AG09309 (cell line): ENCODE measurements at regions not wholly inside any gene's neighbourhood (a gene's known extent, or its start where the extent isn't known, plus 50 kb on each side); places are given as distances from the start of the nearest gene placed in this dataset.

Experiments used
- DNase-seq: peaks from one replicate; pipeline ENCODE4 v3.0.0-alpha.2; 2010; ENCODE audit warnings: low read depth
- H3K4me3 ChIP-seq: 2 replicates; pipeline ENCODE4 v1.5.1; 2011; ENCODE audit warnings: mild to moderate bottlenecking, low read depth, low read length, moderate library complexity; ENCODE audit not compliant: control insufficient read depth
- CTCF ChIP-seq: IDR thresholded peaks from 2 replicates; pipeline ENCODE4 v1.5.1; 2011; ENCODE audit warnings: mild to moderate bottlenecking, low read depth, low read length, inconsistent platforms; ENCODE audit not compliant: insufficient read depth, control insufficient read depth; ENCODE audit errors: missing control alignments

- no peak for TF ChIP-seq CTCF
- no peak for DNase-seq
Observed at GRCh38 chr7:106721816-106722785, 61.1 kb upstream of the CCDC71L start.

GRCh38 chr7:106723398-106723797 is 62.4 kb upstream of the CCDC71L start:
- TF ChIP-seq CTCF: no peak
- no peak for DNase-seq
- no peak overlapping the region for H3K4me3 ChIP-seq

More at GRCh38 chr7:106721816-106722785, 61.1 kb upstream of the CCDC71L start:
- H3K4me3 ChIP-seq: no peak overlapping the region

GRCh38 chr7:106729720-106730385 is 68.9 kb upstream of the CCDC71L start:
- no peak for TF ChIP-seq CTCF
- no peak for DNase-seq
- H3K4me3 ChIP-seq: no peak overlapping the region

GRCh38 chr7:106731187-106731586 is 70.2 kb upstream of the CCDC71L start:
- no peak for DNase-seq
- TF ChIP-seq CTCF: no peak
- H3K4me3 ChIP-seq: no peak overlapping the region

DNA sequence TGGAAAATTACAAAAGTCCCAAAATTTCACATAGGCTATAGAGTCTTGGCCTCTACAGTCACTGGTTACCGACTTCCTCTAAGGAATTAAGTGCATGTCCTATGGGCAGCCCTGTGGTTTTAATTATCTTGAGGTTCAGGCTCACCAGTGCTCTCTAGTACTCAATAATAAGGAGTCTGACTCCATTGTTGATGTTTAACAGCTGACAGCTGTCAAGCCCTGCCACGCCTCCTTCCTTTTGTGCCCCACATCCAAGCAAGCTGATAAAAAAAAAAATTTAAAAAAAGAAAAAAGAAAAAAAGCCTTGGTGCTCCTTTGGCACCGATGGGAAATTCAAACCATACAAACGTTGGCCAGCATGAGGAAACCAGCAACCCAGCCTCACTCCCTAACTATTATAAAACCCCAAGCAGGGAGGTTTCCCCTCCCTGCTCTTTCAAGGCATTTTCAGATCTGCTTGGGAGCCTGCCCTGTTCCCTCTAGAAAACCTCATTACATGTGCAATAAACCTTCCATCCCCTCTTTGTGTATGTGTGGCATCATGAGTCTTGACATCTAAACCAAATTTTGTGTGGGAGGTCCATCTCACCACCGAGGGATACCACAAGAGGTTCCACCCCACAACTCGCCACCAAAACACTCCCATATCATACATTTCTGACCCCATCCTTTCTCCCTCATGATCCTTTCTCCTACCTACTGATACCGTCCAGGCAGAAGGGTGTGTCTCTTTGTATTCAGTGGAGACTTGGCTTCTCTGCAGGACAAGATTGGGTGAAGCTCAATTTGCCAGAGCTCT is 70.9 kb upstream of the CCDC71L start:
- TF ChIP-seq CTCF: no peak
- peak; percentile 39 for DNase-seq

DNA sequence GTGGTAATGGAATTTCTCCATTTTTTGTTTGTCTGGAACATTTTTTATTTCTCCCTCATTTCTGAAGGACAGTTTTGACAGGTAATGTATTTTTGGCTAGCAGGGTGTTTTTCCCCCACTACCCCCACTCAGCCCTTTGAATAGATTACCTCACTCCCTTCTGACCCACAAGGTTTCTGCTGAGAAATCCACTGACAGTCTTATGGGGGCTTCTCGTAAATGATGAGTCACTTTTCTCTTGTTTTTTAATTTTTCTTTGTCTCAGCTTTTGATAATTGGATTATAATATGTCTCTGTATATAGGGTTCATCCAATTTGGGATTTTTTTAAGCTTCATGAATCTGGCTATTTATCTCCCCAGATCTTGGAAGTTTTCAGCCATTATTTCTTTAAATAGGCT is 74.7 kb upstream of the CCDC71L start:
- H3K4me3 ChIP-seq: no peak overlapping the region
- no peak for DNase-seq
- no peak for TF ChIP-seq CTCF

More for the DNA sequence above, 70.9 kb upstream of the CCDC71L start:
- no peak overlapping the region for H3K4me3 ChIP-seq
